T-cell (primary cell): ENCODE measurements at regions not wholly inside any gene's neighbourhood (a gene's known extent, or its start where the extent isn't known, plus 50 kb on each side); places are given as distances from the start of the nearest gene placed in this dataset.
"Not testable (repeated sequence)": the region's sequence is repeated elsewhere in the genome, so short reads cannot be mapped to it uniquely, and the experiment has no call there.

Experiments used
- ATAC-seq, 4 experiments: fragments of 200-7000 bp in 3 of 4; fragments of 150-1000 bp in 1 of 4; cut with Tn5 transposase; replicated peaks in 1 of 4; 1 replicate in 3 of 4; 2 replicates in 1 of 4; pipeline ENCODE4 v1.10.0; 2021; ENCODE audit warnings: moderate library complexity in 3 of 4, mild to moderate bottlenecking in 2 of 4, moderate number of reproducible peaks in 1 of 4
- CTCF ChIA-PET, 2 donors: fragments of 300-600 bp; sonication (Branson Sonifier 250); formaldehyde crosslinking; loops; one replicate each; lab custom pipeline; 2022; ENCODE audit warnings: antibody characterized with exemption in 2 of 2; lab: Charles Lee
- POLR2A ChIA-PET, 2 donors: fragments of 300-600 bp; sonication (Branson Sonifier 250); formaldehyde crosslinking; loops; one replicate each; lab custom pipeline; 2022; ENCODE audit warnings: antibody characterized with exemption in 2 of 2; lab: Charles Lee
- DNase-seq, 35 experiments: peaks; one replicate each; pipeline versions ENCODE4 v3.0.0 to v3.0.0-alpha.2; 2013 to 2023
- H3K27ac ChIP-seq: one replicate; pipeline ENCODE4 v1.5.1; 2013; ENCODE audit warnings: low read length
- H3K27me3 ChIP-seq, 2 experiments: replicated peaks in 1 of 2; 1 replicate in 1 of 2; 2 replicates in 1 of 2; pipeline versions ENCODE4 v1.6.1 to v1.7.0; 2013; ENCODE audit warnings: low read length in 1 of 2, mixed read lengths in 1 of 2; ENCODE audit not compliant: control insufficient read depth in 2 of 2, insufficient read depth in 2 of 2; ENCODE audit errors: extremely low read depth in 1 of 2
- H3K36me3 ChIP-seq, 2 donors: 1 replicate in 1 of 2; 2 replicates in 1 of 2; pipeline versions ENCODE4 v1.6.1 to v1.7.0; 2013; ENCODE audit warnings: low read length in 1 of 2; ENCODE audit not compliant: control insufficient read depth in 2 of 2, insufficient read depth in 1 of 2; ENCODE audit errors: extremely low read depth in 1 of 2
- H3K4me1 ChIP-seq, 2 experiments: 1 replicate in 1 of 2; 2 replicates in 1 of 2; pipeline versions ENCODE4 v1.6.1 to v1.7.0; 2013; ENCODE audit warnings: low read length in 2 of 2, mixed read lengths in 1 of 2; ENCODE audit not compliant: insufficient read depth in 2 of 2, control insufficient read depth in 1 of 2; ENCODE audit errors: extremely low read depth in 1 of 2
- H3K4me3 ChIP-seq, 2 donors: 1 replicate in 1 of 2; 2 replicates in 1 of 2; pipeline versions ENCODE4 v1.5.1 to v1.7.0; 2013; ENCODE audit warnings: mild to moderate bottlenecking in 2 of 2, low read length in 1 of 2, moderate library complexity in 1 of 2; ENCODE audit not compliant: control insufficient read depth in 1 of 2; ENCODE audit errors: extremely low read depth in 1 of 2
- H3K9me3 ChIP-seq: 2 replicates; pipeline ENCODE4 v1.7.0; 2013
- H3K27ac Mint-ChIP-seq, 2 donors: one replicate each; pipeline ENCODE4 v1.8.0; 2020 to 2021; ENCODE audit warnings: mild to moderate bottlenecking in 2 of 2, mixed read lengths in 2 of 2
- H3K27me3 Mint-ChIP-seq, 2 donors: one replicate each; pipeline ENCODE4 v1.8.0; 2021 to 2022; ENCODE audit warnings: mixed read lengths in 2 of 2
- H3K36me3 Mint-ChIP-seq: one replicate; pipeline ENCODE4 v1.8.0; 2021; ENCODE audit warnings: mixed read lengths
- H3K4me1 Mint-ChIP-seq, 3 donors: one replicate each; pipeline ENCODE4 v1.8.0; 2020 to 2022; ENCODE audit warnings: mixed read lengths in 3 of 3, mild to moderate bottlenecking in 1 of 3
- H3K4me3 Mint-ChIP-seq, 3 donors: one replicate each; pipeline ENCODE4 v1.8.0; 2020 to 2022; ENCODE audit warnings: mild to moderate bottlenecking in 3 of 3, mixed read lengths in 3 of 3, moderate library complexity in 3 of 3
- H3K9me3 Mint-ChIP-seq, 3 donors: one replicate each; pipeline ENCODE4 v1.8.0; 2020 to 2022; ENCODE audit warnings: mixed read lengths in 3 of 3
- WGBS: methylation state at CpG from one replicate; pipeline ENCODE4 v1.1.5; 2013; ENCODE audit warnings: missing lambda C conversion rate; ENCODE audit not compliant: insufficient coverage; 5-methylcytosine and 5-hydroxymethylcytosine counted together

DNA sequence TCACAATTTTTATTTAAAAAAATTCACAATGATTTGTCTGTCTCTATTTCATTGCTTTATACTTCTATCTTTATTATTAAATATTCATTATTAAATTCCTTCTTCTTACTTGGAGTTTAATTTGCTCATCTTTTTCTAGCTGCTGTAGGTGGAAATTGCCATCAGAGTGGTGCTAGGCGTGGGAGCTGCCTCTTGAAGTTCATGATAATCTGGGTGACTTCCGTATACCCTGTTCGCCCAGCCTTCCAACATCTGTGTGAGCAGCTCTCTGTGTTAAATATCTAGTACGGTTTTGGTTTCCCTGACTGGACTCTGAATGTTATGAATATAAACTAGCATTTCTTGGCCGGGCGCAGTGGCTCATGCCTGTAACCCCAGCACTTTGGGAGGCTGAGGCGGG, 84.0 kb upstream of the RPH3AL start:
- Mint-ChIP-seq H3K4me3 (no peak overlapping the region), H3K27me3 (no peaks in the 10 kb centered on the region), H3K4me1 (peaks cover 0 to 2% (median 0%) of the 10 kb centered on the region in 3 donors), H3K9me3 (peaks cover 5 to 11% (median 5%) of the 10 kb centered on the region in 3 donors), H3K27ac (no peak overlapping the region), H3K36me3 (peaks cover 19% of the 10 kb centered on the region)
- no CpG with 5 or more reads among the region's 7 CpGs for WGBS
- no peaks in the 10 kb centered on the region for H3K4me1 ChIP-seq
- POLR2A ChIA-PET: no interaction called here
- DNase-seq (no peak), ATAC-seq (no peak)
- no peak overlapping the region for H3K4me3 ChIP-seq
- CTCF ChIA-PET: no interaction called here
- peaks cover 9 to 11% of the 10 kb centered on the region in 2 donors for H3K36me3 ChIP-seq
- peaks cover 7% of the 10 kb centered on the region for H3K9me3 ChIP-seq
- no peak overlapping the region for H3K27ac ChIP-seq
- no peaks in the 10 kb centered on the region for H3K27me3 ChIP-seq

DNA sequence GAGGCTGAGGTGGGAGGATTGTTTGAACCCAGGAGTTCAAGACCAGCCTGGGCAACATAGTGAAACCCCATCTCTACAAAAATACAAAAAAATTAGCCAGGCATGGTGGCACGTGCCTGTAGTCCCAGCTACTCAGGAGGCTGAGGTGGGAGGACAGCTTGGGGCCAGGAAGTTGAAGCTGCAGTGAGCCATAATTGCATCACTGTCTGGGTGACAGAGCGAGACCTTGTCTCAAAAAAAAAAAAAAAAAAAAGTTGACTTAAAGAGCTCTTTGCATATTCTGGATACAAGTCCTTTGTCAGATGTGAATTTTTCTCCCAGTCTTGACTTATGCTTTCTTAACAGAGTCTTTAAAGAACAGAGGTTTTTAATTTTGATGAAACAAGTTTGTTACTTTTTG, 79.9 kb upstream of the RPH3AL start:
- H3K4me3 ChIP-seq, H3K36me3 Mint-ChIP-seq, H3K9me3 ChIP-seq, H3K36me3 ChIP-seq, H3K4me1 Mint-ChIP-seq, CTCF ChIA-PET, DNase-seq, H3K27me3 ChIP-seq, H3K27me3 Mint-ChIP-seq, H3K27ac Mint-ChIP-seq, H3K4me1 ChIP-seq, H3K27ac ChIP-seq, H3K4me3 Mint-ChIP-seq, ATAC-seq: not testable (repeated sequence)
- peaks cover 5 to 14% (median 5%) of the 10 kb centered on the region in 3 donors for H3K9me3 Mint-ChIP-seq
- POLR2A ChIA-PET: interaction anchor here in 1 of 2 donors (0.7 kb wide), 1 partner anchor 129 kb away, joined by 4 read pairs; no protein-coding TSS in a partner anchor
- WGBS: 50% methylated on average over 1 of the region's 2 CpGs

- Histone ChIP-seq H3K27ac (no peak overlapping the region), H3K4me1 (peaks cover 0 to 6% of the 10 kb centered on the region in 2 experiments), H3K9me3 (peaks cover 3% of the 10 kb centered on the region), H3K27me3 (peaks cover 0 to 3% of the 10 kb centered on the region in 2 experiments), H3K36me3 (no peaks in the 10 kb centered on the region), H3K4me3 (no peak overlapping the region)
- CTCF ChIA-PET: no interaction called here
- no peak overlapping the region for H3K27ac Mint-ChIP-seq
- H3K36me3 Mint-ChIP-seq: peaks cover 5% of the 10 kb centered on the region
- no peaks in the 10 kb centered on the region for H3K27me3 Mint-ChIP-seq
- ATAC-seq (no peak), DNase-seq (no peak)
- WGBS: 63% methylated on average over 1 of the region's 4 CpGs
- peaks cover 5 to 9% (median 5%) of the 10 kb centered on the region in 3 donors for H3K9me3 Mint-ChIP-seq
- POLR2A ChIA-PET: no interaction called here
- no peak overlapping the region for H3K4me3 Mint-ChIP-seq
- peaks cover 2 to 6% (median 5%) of the 10 kb centered on the region in 3 donors for H3K4me1 Mint-ChIP-seq
Measured at GRCh38 chr17:431494-431893, 78.9 kb upstream of the RPH3AL start.

GRCh38 chr17:429589-429988, 77.0 kb upstream of the RPH3AL start:
- H3K9me3 ChIP-seq: no peaks in the 10 kb centered on the region
- CTCF ChIA-PET: no interaction called here
- no peaks in the 10 kb centered on the region for H3K27me3 Mint-ChIP-seq
- H3K9me3 Mint-ChIP-seq: peaks cover 0 to 3% (median 0%) of the 10 kb centered on the region in 3 donors
- H3K4me1 ChIP-seq: peaks cover 0 to 6% of the 10 kb centered on the region in 2 experiments
- no peak overlapping the region for H3K27ac ChIP-seq
- DNase-seq (no peak), ATAC-seq (no peak)
- H3K4me3 ChIP-seq: no peak overlapping the region
- no peaks in the 10 kb centered on the region for H3K36me3 Mint-ChIP-seq
- H3K4me1 Mint-ChIP-seq: peaks cover 2 to 6% (median 5%) of the 10 kb centered on the region in 3 donors
- H3K27me3 ChIP-seq: peaks cover 0 to 3% of the 10 kb centered on the region in 2 experiments
- no peak overlapping the region for H3K4me3 Mint-ChIP-seq
- H3K36me3 ChIP-seq: no peaks in the 10 kb centered on the region
- POLR2A ChIA-PET: no interaction called here
- H3K27ac Mint-ChIP-seq: no peak overlapping the region
- 92% methylated on average over 8 of the region's 8 CpGs for WGBS

DNA sequence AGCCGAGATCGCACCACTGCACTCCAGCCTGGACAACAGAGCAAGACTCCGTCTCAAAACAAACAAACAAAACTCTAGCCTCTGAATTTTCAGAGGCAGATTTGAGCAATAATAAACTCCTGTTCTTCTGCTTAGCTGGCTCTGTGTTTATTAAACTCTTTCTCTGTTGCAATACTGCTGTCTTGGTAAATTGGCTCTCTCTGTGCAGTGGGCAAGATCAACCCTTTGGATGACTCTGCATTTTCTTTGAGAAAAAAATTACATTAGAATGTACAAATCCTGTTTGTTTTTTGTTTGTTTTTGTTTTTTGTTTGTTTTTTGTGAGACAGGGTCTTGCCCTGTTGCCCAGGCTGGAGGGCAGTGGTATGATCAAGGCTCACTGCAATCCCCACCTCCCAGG, 75.8 kb upstream of the RPH3AL start:
- Histone ChIP-seq H3K4me1 (peaks cover 0 to 6% of the 10 kb centered on the region in 2 experiments), H3K27ac (no peak overlapping the region), H3K4me3 (no peak overlapping the region), H3K27me3 (peaks cover 0 to 3% of the 10 kb centered on the region in 2 experiments), H3K36me3 (no peaks in the 10 kb centered on the region), H3K9me3 (no peaks in the 10 kb centered on the region)
- no peak overlapping the region for H3K4me3 Mint-ChIP-seq
- H3K4me1 Mint-ChIP-seq: peaks cover 2 to 6% (median 4%) of the 10 kb centered on the region in 3 donors
- peaks cover 0 to 3% (median 0%) of the 10 kb centered on the region in 3 donors for H3K9me3 Mint-ChIP-seq
- no peak for DNase-seq
- no peak for ATAC-seq
- no peaks in the 10 kb centered on the region for H3K36me3 Mint-ChIP-seq
- ChIA-PET POLR2A (no interaction called here), CTCF (no interaction called here)
- H3K27me3 Mint-ChIP-seq: no peaks in the 10 kb centered on the region
- 100% methylated on average over 1 of the region's 3 CpGs for WGBS
- no peak overlapping the region for H3K27ac Mint-ChIP-seq

DNA sequence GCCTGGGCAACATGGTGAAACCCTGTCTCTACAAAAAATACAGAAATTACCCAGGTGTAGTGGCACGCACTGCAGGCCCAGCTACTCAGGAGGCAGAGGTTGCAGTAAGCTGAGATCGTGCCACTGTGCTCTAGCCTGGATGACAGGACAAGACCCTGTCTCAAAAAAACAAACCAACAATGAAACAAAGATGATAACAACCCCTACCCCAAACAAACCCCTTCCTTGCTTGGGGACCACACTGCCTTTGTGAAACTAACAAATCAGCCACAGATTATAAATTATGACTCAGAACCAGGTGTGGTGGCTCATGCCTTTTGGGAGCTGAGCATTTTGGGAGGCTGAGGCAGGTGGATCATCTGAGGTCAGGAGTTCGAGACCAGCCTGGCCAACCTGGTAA, 75.3 kb upstream of the RPH3AL start:
- H3K4me3 ChIP-seq: no peak overlapping the region
- no peaks in the 10 kb centered on the region for H3K36me3 ChIP-seq
- POLR2A ChIA-PET: interaction anchor here in 1 of 2 donors (1.0 kb wide), 1 partner anchor 8 kb away, joined by 3 read pairs; no protein-coding TSS in a partner anchor
- H3K27ac ChIP-seq: no peak overlapping the region
- peaks cover 0 to 3% of the 10 kb centered on the region in 2 experiments for H3K27me3 ChIP-seq
- no peaks in the 10 kb centered on the region for H3K9me3 ChIP-seq
- no peaks in the 10 kb centered on the region for H3K27me3 Mint-ChIP-seq
- 75% methylated on average over 2 of the region's 3 CpGs for WGBS
- peaks cover 0 to 6% of the 10 kb centered on the region in 2 experiments for H3K4me1 ChIP-seq
- CTCF ChIA-PET: no interaction called here
- H3K9me3 Mint-ChIP-seq: peaks cover 0 to 3% (median 0%) of the 10 kb centered on the region in 3 donors
- DNase-seq: no peak
- H3K4me1 Mint-ChIP-seq: peaks cover 4 to 6% (median 5%) of the 10 kb centered on the region in 3 donors
- H3K36me3 Mint-ChIP-seq: no peaks in the 10 kb centered on the region
- no peak overlapping the region for H3K27ac Mint-ChIP-seq
- H3K4me3 Mint-ChIP-seq: no peak overlapping the region
- ATAC-seq: no peak
